Endothelial cell (in vitro differentiated cells): ENCODE measurements at regions not wholly inside any gene's neighbourhood (a gene's known extent, or its start where the extent isn't known, plus 50 kb on each side); places are given as distances from the start of the nearest gene placed in this dataset.

ENCODE experiments used
- DNase-seq: peaks from one replicate; pipeline ENCODE4 v3.0.0; 2021; ENCODE audit warnings: low spot score
- H3K27ac Mint-ChIP-seq: one replicate; pipeline ENCODE4 v1.8.0; 2021; ENCODE audit warnings: mixed read lengths, inconsistent platforms; ENCODE audit not compliant: unreplicated experiment
- H3K27me3 Mint-ChIP-seq: one replicate; pipeline ENCODE4 v1.8.0; 2021; ENCODE audit warnings: mild to moderate bottlenecking, moderate library complexity, mixed read lengths, inconsistent platforms; ENCODE audit not compliant: unreplicated experiment
- H3K36me3 Mint-ChIP-seq: one replicate; pipeline ENCODE4 v1.8.0; 2021; ENCODE audit warnings: mild to moderate bottlenecking, low read depth, mixed read lengths, inconsistent platforms; ENCODE audit not compliant: unreplicated experiment
- H3K4me1 Mint-ChIP-seq: one replicate; pipeline ENCODE4 v1.8.0; 2021; ENCODE audit warnings: mild to moderate bottlenecking, mixed read lengths, inconsistent platforms; ENCODE audit not compliant: unreplicated experiment
- H3K4me3 Mint-ChIP-seq: one replicate; pipeline ENCODE4 v1.8.0; 2021; ENCODE audit warnings: mild to moderate bottlenecking, mixed read lengths, inconsistent platforms; ENCODE audit not compliant: unreplicated experiment
- H3K9me3 Mint-ChIP-seq: one replicate; pipeline ENCODE4 v1.8.0; 2021; ENCODE audit warnings: mixed read lengths, inconsistent platforms; ENCODE audit not compliant: unreplicated experiment
- CTCF ChIP-seq: fragments of 200-600 bp; sonication (generic); IDR thresholded peaks from one replicate; pipeline ENCODE4 v1.5.0; 2021; ENCODE audit warnings: antibody characterized with exemption; ENCODE audit not compliant: unreplicated experiment

GRCh38 chr2:200039724-200040650, 84.6 kb downstream of the MAIP1 start:
- H3K4me3 Mint-ChIP-seq, result no peak overlapping the region
- DNase-seq, result no peak
- H3K4me1 Mint-ChIP-seq, result no peaks in the 10 kb centered on the region
- H3K36me3 Mint-ChIP-seq, result peaks cover 4% of the 10 kb centered on the region
- H3K27me3 Mint-ChIP-seq, result no peaks in the 10 kb centered on the region
- TF ChIP-seq CTCF, result no peak
- no peak overlapping the region for H3K27ac Mint-ChIP-seq
- peaks cover 6% of the 10 kb centered on the region for H3K9me3 Mint-ChIP-seq

- Mint-ChIP-seq H3K9me3 (peaks cover 7% of the 10 kb centered on the region), H3K4me1 (no peaks in the 10 kb centered on the region), H3K4me3 (no peak overlapping the region), H3K27me3 (no peaks in the 10 kb centered on the region), H3K36me3 (peaks cover 5% of the 10 kb centered on the region), H3K27ac (no peak overlapping the region)
- no peak for DNase-seq
- TF ChIP-seq CTCF, result no peak
Observed at GRCh38 chr2:200040831-200041230, 85.4 kb downstream of the MAIP1 start.

- no peaks in the 10 kb centered on the region for H3K27me3 Mint-ChIP-seq
- peaks cover 7% of the 10 kb centered on the region for H3K9me3 Mint-ChIP-seq
- H3K27ac Mint-ChIP-seq, result no peak overlapping the region
- no peak for TF ChIP-seq CTCF
- H3K4me1 Mint-ChIP-seq, result no peaks in the 10 kb centered on the region
- no peak for DNase-seq
- H3K4me3 Mint-ChIP-seq, result no peak overlapping the region
- H3K36me3 Mint-ChIP-seq, result peaks cover 5% of the 10 kb centered on the region
Observed at GRCh38 chr2:200041639-200042038, 86.3 kb downstream of the MAIP1 start.

- Mint-ChIP-seq H3K4me1 (no peaks in the 10 kb centered on the region), H3K27ac (no peak overlapping the region), H3K4me3 (no peak overlapping the region), H3K36me3 (peaks cover 5% of the 10 kb centered on the region), H3K27me3 (no peaks in the 10 kb centered on the region), H3K9me3 (peaks cover 7% of the 10 kb centered on the region)
- TF ChIP-seq CTCF, result no peak
- DNase-seq, result no peak
Observed at GRCh38 chr2:200042102-200042735, 86.8 kb downstream of the MAIP1 start.

- Mint-ChIP-seq H3K27ac (no peak overlapping the region), H3K4me1 (no peaks in the 10 kb centered on the region), H3K36me3 (peaks cover 5% of the 10 kb centered on the region), H3K4me3 (no peak overlapping the region), H3K27me3 (no peaks in the 10 kb centered on the region), H3K9me3 (peaks cover 7% of the 10 kb centered on the region)
- no peak for TF ChIP-seq CTCF
- DNase-seq, result no peak
Observed at GRCh38 chr2:200042944-200043343, 87.6 kb downstream of the MAIP1 start.
